ENCODE measurements at regions not wholly inside any gene's neighbourhood (a gene's known extent, or its start where the extent isn't known, plus 50 kb on each side); places are given as distances from the start of the nearest gene placed in this dataset.

DNA sequence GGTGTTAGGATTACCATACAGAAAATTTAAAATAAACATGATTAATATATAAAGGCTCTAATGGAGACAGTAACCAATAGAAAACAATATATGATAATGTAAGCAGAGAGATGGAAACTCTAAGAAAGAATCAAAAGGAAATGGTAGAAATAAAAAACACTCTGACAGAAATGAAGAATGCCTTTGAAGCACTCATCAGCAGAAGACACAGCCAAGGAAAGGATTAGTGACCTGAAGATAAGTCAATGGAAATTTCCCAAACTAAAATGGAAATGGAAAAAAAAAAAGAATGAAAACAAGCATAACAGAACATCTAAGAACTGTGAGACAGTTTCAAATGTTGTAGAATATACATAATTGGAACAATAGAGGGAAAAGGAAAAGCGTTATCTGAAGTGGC lies 302.6 kb downstream of the DRD1 start:
- TF ChIP-seq, protein P1, sequence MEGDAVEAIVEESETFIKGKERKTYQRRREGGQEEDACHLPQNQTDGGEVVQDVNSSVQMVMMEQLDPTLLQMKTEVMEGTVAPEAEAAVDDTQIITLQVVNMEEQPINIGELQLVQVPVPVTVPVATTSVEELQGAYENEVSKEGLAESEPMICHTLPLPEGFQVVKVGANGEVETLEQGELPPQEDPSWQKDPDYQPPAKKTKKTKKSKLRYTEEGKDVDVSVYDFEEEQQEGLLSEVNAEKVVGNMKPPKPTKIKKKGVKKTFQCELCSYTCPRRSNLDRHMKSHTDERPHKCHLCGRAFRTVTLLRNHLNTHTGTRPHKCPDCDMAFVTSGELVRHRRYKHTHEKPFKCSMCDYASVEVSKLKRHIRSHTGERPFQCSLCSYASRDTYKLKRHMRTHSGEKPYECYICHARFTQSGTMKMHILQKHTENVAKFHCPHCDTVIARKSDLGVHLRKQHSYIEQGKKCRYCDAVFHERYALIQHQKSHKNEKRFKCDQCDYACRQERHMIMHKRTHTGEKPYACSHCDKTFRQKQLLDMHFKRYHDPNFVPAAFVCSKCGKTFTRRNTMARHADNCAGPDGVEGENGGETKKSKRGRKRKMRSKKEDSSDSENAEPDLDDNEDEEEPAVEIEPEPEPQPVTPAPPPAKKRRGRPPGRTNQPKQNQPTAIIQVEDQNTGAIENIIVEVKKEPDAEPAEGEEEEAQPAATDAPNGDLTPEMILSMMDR (IDR thresholded peaks at IDR 0.05): no peak
- no peak for TF ChIP-seq POLR2A (IDR thresholded peaks at IDR 0.05)
